ENCODE measurements at regions not wholly inside any gene's neighbourhood (a gene's known extent, or its start where the extent isn't known, plus 50 kb on each side); places are given as distances from the start of the nearest gene placed in this dataset.

GRCh38 chr11:11021563-11021962 is 163.7 kb upstream of the ZBED5 start:
- TF ChIP-seq CTCF (IDR thresholded peaks at IDR 0.05; ENCODE audit: control extremely low read depth in 1 of 3, insufficient read depth in 1 of 3, low read depth in 1 of 3, low read length in 3 of 3), result no peak
- TF ChIP-seq ATF3 (IDR thresholded peaks at IDR 0.05; ENCODE audit: insufficient read depth, low read depth, low read length), result no peak
- TF ChIP-seq JUND (IDR thresholded peaks at IDR 0.05; ENCODE audit: low read length), result no peak
- TF ChIP-seq SUZ12 (IDR thresholded peaks at IDR 0.05; ENCODE audit: low read length), result no peak
- no peak for TF ChIP-seq ATF2 (IDR thresholded peaks at IDR 0.05; ENCODE audit: low read length)
- no peak for TF ChIP-seq RAD21 (IDR thresholded peaks at IDR 0.05 in 1 of 2, conservative IDR thresholded peaks at IDR 0.05 in 1 of 2; ENCODE audit: low read depth in 2 of 2, low read length in 2 of 2)
- TF ChIP-seq NRF1 (IDR thresholded peaks at IDR 0.05; ENCODE audit: low read depth, low read length), result no peak
- no peak for TF ChIP-seq POLR2A (IDR thresholded peaks at IDR 0.05; ENCODE audit: control extremely low read depth in 1 of 2, low read depth in 2 of 2, low read length in 2 of 2)

Data from H1 (cell line).